Frontal cortex (tissue), 3 donors: ENCODE measurements at regions not wholly inside any gene's neighbourhood (a gene's known extent, or its start where the extent isn't known, plus 50 kb on each side); places are given as distances from the start of the nearest gene placed in this dataset.
"Not testable (repeated sequence)": the region's sequence is repeated elsewhere in the genome, so short reads cannot be mapped to it uniquely, and the experiment has no call there.

Experiments
- DNase-seq, 2 donors: peaks; one replicate each; pipeline ENCODE4 v3.0.0; 2012; ENCODE audit warnings: low spot score in 2 of 2
- FAIRE-seq: peaks from 2 replicates; lab custom pipeline; 2012; peaks lifted over from hg19 to GRCh38; lab: Jason Lieb, UNC
- donor health status: control.
- donor health status: control.
- donor health status: control.

- DNase-seq (no peak), FAIRE-seq (no peak)
Measured at GRCh38 chr6:3900744-3901336, 51.7 kb downstream of the FAM50B start.

- no peak for FAIRE-seq
Measured at GRCh38 chr6:3902871-3903648, 53.9 kb downstream of the FAM50B start.

GRCh38 chr6:3904518-3904917, 55.3 kb downstream of the FAM50B start:
- DNase-seq, result no peak
- no peak for FAIRE-seq

More at GRCh38 chr6:3902871-3903648, 53.9 kb downstream of the FAM50B start:
- DNase-seq, result no peak

- no peak for FAIRE-seq
- no peak for DNase-seq
Measured at GRCh38 chr6:3905945-3906845, 57.0 kb downstream of the FAM50B start.

- no peak for DNase-seq
Measured at GRCh38 chr6:3906846-3907151, 57.6 kb downstream of the FAM50B start.

GRCh38 chr6:3908223-3908622, 59.0 kb downstream of the FAM50B start:
- FAIRE-seq, result no peak
- DNase-seq, result no peak

More at GRCh38 chr6:3906846-3907151, 57.6 kb downstream of the FAM50B start:
- no peak for FAIRE-seq

GRCh38 chr6:3908961-3909360, 59.8 kb downstream of the FAM50B start:
- DNase-seq, result no peak
- no peak for FAIRE-seq

- no peak for DNase-seq
- FAIRE-seq, result no peak
Measured at GRCh38 chr6:3910106-3910663, 61.0 kb downstream of the FAM50B start.

GRCh38 chr6:3911130-3911529, 62.0 kb downstream of the FAM50B start:
- DNase-seq, result no peak
- FAIRE-seq, result no peak

- FAIRE-seq (no peak), DNase-seq (no peak)
Measured at GRCh38 chr6:3911614-3912336, 62.6 kb downstream of the FAM50B start.

- FAIRE-seq (no peak), DNase-seq (no peak)
Measured at GRCh38 chr6:3912361-3913076, 63.3 kb downstream of the FAM50B start.

- FAIRE-seq, result no peak
- DNase-seq, result peak in 1 of 2 donors; percentile 59
Measured at GRCh38 chr6:3913077-3913957, 64.1 kb downstream of the FAM50B start.

- FAIRE-seq (no peak), DNase-seq (no peak)
Measured at GRCh38 chr6:3913958-3914337, 64.8 kb downstream of the FAM50B start.

- FAIRE-seq (no peak), DNase-seq (no peak)
Measured at GRCh38 chr6:3915076-3915791, 66.1 kb downstream of the FAM50B start.

- DNase-seq, result no peak
- no peak for FAIRE-seq
Measured at GRCh38 chr6:3916211-3916610, 67.0 kb downstream of the FAM50B start.

- not testable (repeated sequence) for DNase-seq, FAIRE-seq
Measured at GRCh38 chr6:3916749-3917148, 67.6 kb downstream of the FAM50B start.

GRCh38 chr6:3918469-3918868, 69.3 kb downstream of the FAM50B start:
- no peak for DNase-seq
- no peak for FAIRE-seq
